ENCODE measurements at regions not wholly inside any gene's neighbourhood (a gene's known extent, or its start where the extent isn't known, plus 50 kb on each side); places are given as distances from the start of the nearest gene placed in this dataset.

GRCh38 chr21:38741950-38742256 lies 63.8 kb upstream of the ETS2 start:
- ChIA-PET POLR2A (interaction anchor here (0.6 to 1.4 kb wide), 2 partner anchors 18 to 157 kb away, joined by 4 read pairs; no protein-coding TSS in a partner anchor), CTCF (ENCODE audit: low intra/inter-chr PET ratio) (no interaction called here)
- H3K4me3 ChIP-seq, result no peak overlapping the region
- peak in 1 of 4 experiments; percentile 36 for DNase-seq (ENCODE audit: extremely low read depth in 1 of 4, low spot score in 3 of 4)
- peaks cover 13 to 15% of the 10 kb centered on the region in 2 experiments; a peak in 4 of 5 replicates for H3K27me3 ChIP-seq (ENCODE audit: control insufficient read depth in 2 of 2, insufficient read depth in 2 of 2, low read length in 2 of 2)
- no peak for ATAC-seq
- no peak for FAIRE-seq
- no peaks in the 10 kb centered on the region for H3K79me2 ChIP-seq (ENCODE audit: control insufficient read depth, insufficient read depth, low read length)
- no TSS peak for BruUV-seq (replicated peaks)
- WGBS (ENCODE audit: insufficient coverage, low coverage, missing lambda C conversion rate), result 2% methylated on average over 5 of the region's 5 CpGs
- in situ Hi-C loops (cut with MboI), result no loop called here
- no peaks in the 10 kb centered on the region for H4K20me1 ChIP-seq (replicated peaks; ENCODE audit: control insufficient read depth, insufficient read depth, low read length)
- 0 out of 2 replicates have a peak, but pooled peaks cover 4% of the 10 kb centered on the region for H3K9me3 ChIP-seq (replicated peaks; ENCODE audit: control insufficient read depth, insufficient read depth, low read depth, low read length)
- intact Hi-C loops (cut with micrococcal nuclease), result no loop called here
- no peaks in the 10 kb centered on the region for H3K9me1 ChIP-seq (ENCODE audit: control insufficient read depth, insufficient read depth, low read length)
- TF ChIP-seq POLR2A (conservative IDR thresholded peaks at IDR 0.05) (no peak), AFF1 (IDR thresholded peaks at IDR 0.05; ENCODE audit: low read depth in 1 of 2, partially characterized antibody in 2 of 2) (no peak), ZC3H8 (IDR thresholded peaks at IDR 0.05) (no peak), CHD1 (IDR thresholded peaks at IDR 0.05; ENCODE audit: low read length) (no peak), BCLAF1 (IDR thresholded peaks at IDR 0.05; ENCODE audit: borderline replicate concordance in 1 of 2, control insufficient read depth in 1 of 2, low read depth in 2 of 2, low read length in 1 of 2) (no peak), TEAD4 (IDR thresholded peaks at IDR 0.05; ENCODE audit: low read length) (peak; percentile 13; the same call in 1 of the 2 replicates), TEAD4 (CRISPR knock-in tag; IDR thresholded peaks at IDR 0.05; ENCODE audit: borderline replicate concordance) (no peak), CBFA2T3 (IDR thresholded peaks at IDR 0.05) (peak; percentile 42), IRF2 (CRISPR knock-in tag; IDR thresholded peaks at IDR 0.05) (no peak)
- no peak overlapping the region for H3K27ac ChIP-seq (ENCODE audit: extremely low read depth, low read depth, low read length)
- H3K4me1 ChIP-seq (replicated peaks in 1 of 2; ENCODE audit: control insufficient read depth in 2 of 2, insufficient read depth in 2 of 2, low read length in 2 of 2), result peaks cover 0 to 8% of the 10 kb centered on the region in 2 experiments; a peak in 1 of 5 replicates
- no peak overlapping the region for H3K9ac ChIP-seq (ENCODE audit: insufficient read depth in 1 of 2, low read depth in 2 of 2, low read length in 2 of 2)
- no peak overlapping the region for H2AFZ ChIP-seq (ENCODE audit: low read depth, low read length)
- no peak overlapping the region for H3K4me2 ChIP-seq (ENCODE audit: insufficient read depth, low read length)
- H3K36me3 ChIP-seq (ENCODE audit: control insufficient read depth, insufficient read depth, low read length), result no peaks in the 10 kb centered on the region
